ES-I3 (cell line): ENCODE measurements at regions not wholly inside any gene's neighbourhood (a gene's known extent, or its start where the extent isn't known, plus 50 kb on each side); places are given as distances from the start of the nearest gene placed in this dataset.
"Not testable (repeated sequence)": the region's sequence is repeated elsewhere in the genome, so short reads cannot be mapped to it uniquely, and the experiment has no call there.

ENCODE experiments used
- H3K36me3 ChIP-seq: 2 replicates; pipeline ENCODE4 v1.6.1; 2013; ENCODE audit warnings: mild to moderate bottlenecking, low read length, control low read depth, moderate library complexity; ENCODE audit not compliant: insufficient read depth
- H3K4me1 ChIP-seq: 2 replicates; pipeline ENCODE4 v1.6.1; 2013; ENCODE audit warnings: mild to moderate bottlenecking, control low read depth, low read length; ENCODE audit not compliant: insufficient read depth
- H3K9ac ChIP-seq: 2 replicates; pipeline ENCODE4 v1.6.1; 2013; ENCODE audit warnings: low read depth, mild to moderate bottlenecking, low read length, moderate library complexity
- H3K9me3 ChIP-seq: 2 replicates; pipeline ENCODE4 v1.6.1; 2013; ENCODE audit warnings: mild to moderate bottlenecking, low read length, moderate library complexity; ENCODE audit not compliant: control insufficient read depth, insufficient read depth

DNA sequence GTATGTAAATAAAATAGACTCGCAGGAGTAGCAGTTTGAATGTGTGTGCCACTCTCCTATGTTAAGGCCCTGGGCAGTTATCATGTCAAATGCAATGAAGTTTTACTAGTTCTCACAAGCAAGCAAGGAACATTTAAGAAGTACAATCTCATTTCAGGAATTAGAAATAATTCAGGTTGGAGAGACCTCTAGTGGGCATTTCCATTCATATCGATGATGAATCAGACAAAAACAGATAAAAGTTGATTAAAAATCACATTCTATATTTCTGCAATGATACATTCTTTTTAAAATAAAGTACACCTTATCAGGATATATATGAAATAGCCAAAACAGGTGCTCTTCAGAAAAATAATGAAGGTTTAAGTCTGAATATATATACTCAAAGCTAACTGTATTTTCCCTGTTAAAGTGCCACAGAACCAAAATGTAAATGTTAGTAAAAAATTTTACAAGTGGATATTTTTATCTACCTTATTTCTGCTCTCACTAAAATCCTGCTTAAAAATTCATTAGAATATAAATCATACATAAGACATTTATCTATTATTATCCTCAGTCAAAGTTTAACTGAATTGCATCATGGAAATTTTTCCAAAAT, 492.4 kb upstream of the FRG2C start:
- Histone ChIP-seq H3K4me1 (no peaks in the 10 kb centered on the region), H3K9ac (no peak overlapping the region), H3K9me3 (no peaks in the 10 kb centered on the region), H3K36me3 (no peaks in the 10 kb centered on the region)

DNA sequence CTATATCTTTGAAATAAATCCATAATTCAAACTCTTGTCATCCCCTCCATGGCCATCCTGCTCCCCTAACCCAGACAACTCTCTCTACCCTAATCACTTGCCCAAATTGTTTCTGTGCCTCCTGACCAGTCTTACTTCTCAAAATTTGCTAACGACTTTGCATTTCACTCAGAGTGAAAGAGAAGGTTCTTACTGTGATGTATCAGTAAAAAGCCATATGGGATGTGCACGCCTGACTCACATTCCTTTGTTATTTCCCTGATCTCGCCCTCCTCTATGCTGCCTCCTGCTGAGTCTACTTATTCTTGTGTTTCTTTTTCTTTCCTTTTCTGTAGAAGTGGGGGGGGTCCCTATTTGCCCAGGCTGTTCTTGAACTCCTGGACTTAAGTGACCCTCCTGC, 487.2 kb upstream of the FRG2C start:
- Histone ChIP-seq H3K9ac (no peak overlapping the region), H3K9me3 (no peaks in the 10 kb centered on the region), H3K36me3 (no peaks in the 10 kb centered on the region), H3K4me1 (no peaks in the 10 kb centered on the region)

DNA sequence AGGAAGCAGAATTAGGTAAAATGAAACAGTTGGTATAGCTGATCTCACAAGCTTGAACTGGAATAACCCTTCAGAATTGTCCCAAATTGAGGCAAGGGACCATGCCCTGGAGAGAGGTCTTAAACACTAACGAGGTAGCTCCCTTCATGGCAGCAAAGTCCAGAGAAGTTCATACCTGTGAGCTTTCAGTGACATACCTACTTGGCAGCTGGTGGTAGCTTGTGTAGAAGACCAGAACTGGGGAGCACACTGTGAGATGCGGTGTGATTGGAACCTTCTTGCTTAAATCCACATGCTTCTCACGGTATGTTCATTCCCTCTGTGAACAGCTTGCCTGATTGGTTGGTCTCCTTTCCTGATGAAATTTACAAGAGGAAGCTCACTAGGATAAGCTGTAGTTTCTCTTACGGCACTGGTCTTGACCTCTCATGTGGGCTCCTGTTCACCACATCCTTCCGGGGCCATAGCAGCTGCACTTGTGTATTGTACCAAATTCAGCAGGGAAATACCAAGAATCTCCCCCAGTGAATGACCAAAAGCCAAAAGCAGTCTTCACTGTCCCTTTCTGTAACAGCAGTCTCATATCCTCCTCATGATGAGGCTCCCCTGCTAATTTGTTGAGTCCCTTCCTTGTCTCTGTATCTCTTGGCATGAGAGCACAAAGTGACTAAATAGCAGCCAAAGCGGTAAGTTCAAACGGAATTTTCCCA, 483.7 kb upstream of the FRG2C start:
- H3K9ac ChIP-seq, result no peak overlapping the region
- no peaks in the 10 kb centered on the region for H3K4me1 ChIP-seq
- no peaks in the 10 kb centered on the region for H3K9me3 ChIP-seq
- H3K36me3 ChIP-seq, result no peaks in the 10 kb centered on the region

DNA sequence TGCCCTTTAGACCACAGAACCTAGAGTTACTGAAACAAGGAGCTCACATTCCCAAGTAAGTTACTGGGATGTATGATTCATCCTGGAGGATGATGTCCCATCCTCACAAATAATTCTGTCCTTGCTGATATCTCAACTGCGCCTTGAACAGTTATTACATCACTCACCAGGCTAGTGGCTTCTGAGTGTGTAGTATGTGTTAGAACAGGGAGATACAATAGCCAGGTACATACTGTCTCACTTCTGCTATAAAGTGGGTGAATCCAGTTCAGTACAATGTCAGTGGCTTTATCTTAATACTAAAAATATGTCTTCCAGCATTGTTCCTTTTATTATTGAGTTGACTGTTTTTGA, 483.2 kb upstream of the FRG2C start:
- H3K4me1 ChIP-seq, result no peaks in the 10 kb centered on the region
- no peaks in the 10 kb centered on the region for H3K9me3 ChIP-seq
- no peak overlapping the region for H3K9ac ChIP-seq
- H3K36me3 ChIP-seq, result no peaks in the 10 kb centered on the region

DNA sequence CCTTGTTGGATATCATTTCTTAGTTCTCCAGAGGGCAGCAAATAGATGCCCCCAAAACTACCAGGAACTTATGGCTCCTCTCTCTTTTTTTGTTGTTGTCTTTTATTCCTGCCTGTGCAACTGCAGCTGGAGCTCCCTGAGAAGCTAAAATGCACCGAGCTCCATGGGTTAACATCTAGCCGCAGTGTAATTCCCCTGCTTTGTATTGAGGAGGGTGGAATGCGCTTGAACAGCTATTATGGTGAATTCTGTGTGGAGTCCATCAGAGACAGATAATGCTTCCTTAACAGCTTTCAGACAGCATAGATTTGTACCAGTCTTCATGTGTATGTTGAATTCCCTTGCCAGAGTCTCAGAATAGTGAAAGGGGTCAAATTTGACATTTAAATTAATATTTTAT, 475.2 kb upstream of the FRG2C start:
- Histone ChIP-seq H3K9me3 (no peaks in the 10 kb centered on the region), H3K36me3 (no peaks in the 10 kb centered on the region), H3K4me1 (no peaks in the 10 kb centered on the region), H3K9ac (no peak overlapping the region)

DNA sequence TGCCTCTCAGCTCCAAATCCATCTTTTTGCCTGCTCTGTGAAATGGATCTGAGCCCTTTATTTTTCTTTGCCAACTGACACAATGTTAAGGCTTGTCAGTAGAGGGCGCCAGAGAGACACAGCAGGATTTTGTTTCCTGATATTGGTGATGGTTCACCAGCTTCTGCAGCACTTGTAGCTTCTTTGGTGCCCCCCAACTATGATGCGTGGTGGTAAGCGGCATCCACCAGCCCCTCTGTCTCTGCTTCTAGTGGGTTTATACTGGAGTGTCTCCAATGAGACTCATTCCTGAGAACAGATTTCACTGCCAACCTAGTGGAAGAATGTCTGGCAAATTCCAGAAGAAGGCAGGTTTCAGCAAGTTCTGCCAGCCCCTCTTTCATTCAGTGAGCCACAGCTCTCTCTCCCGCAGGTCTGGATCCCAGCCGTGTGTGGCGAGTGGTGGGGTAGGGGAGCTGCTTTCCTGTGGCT, 471.9 kb upstream of the FRG2C start:
- no peaks in the 10 kb centered on the region for H3K36me3 ChIP-seq

DNA sequence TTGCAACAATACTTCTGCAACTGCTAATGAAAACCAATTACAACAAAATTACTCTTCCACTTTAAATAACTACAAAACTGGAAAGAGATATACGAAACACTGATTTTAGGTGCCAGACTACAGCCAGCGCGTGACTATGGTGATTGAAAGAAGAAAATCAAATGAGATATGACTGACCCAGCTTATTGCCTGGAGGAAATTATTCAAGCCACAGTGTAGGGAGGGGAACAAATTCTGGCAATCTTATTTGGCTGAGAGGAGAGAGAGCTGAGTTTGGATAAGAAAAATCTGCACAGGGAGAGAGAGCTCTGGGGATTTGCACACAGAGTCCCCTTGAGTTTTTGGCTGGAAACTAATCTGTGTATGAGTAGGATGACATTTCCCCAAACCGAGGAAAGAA, 470.3 kb upstream of the FRG2C start:
- no peaks in the 10 kb centered on the region for H3K36me3 ChIP-seq
- no peaks in the 10 kb centered on the region for H3K4me1 ChIP-seq
- H3K9me3 ChIP-seq, result no peaks in the 10 kb centered on the region
- H3K9ac ChIP-seq, result no peak overlapping the region

More for the DNA sequence above, 471.9 kb upstream of the FRG2C start:
- no peak overlapping the region for H3K9ac ChIP-seq
- H3K4me1 ChIP-seq, result no peaks in the 10 kb centered on the region
- H3K9me3 ChIP-seq, result no peaks in the 10 kb centered on the region

DNA sequence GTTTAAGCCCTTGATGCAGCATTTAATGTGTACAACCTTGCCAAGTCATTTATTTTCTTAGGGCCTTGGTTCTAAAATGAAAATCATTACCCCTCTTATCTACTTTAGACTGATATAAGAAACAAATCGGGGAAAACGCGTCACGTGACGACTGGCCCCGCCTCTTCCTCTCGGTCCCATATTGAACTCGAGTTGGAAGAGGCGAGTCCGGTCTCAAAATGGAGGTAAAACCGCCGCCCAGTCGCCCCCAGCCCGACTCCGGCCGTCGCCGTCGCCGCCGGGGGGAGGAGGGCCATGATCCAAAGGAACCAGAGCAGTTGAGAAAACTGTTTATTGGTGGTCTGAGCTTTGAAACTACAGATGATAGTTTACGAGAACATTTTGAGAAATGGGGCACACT, 449.8 kb upstream of the FRG2C start:
- not testable (repeated sequence) for H3K4me1 ChIP-seq, H3K9me3 ChIP-seq, H3K9ac ChIP-seq, H3K36me3 ChIP-seq

DNA sequence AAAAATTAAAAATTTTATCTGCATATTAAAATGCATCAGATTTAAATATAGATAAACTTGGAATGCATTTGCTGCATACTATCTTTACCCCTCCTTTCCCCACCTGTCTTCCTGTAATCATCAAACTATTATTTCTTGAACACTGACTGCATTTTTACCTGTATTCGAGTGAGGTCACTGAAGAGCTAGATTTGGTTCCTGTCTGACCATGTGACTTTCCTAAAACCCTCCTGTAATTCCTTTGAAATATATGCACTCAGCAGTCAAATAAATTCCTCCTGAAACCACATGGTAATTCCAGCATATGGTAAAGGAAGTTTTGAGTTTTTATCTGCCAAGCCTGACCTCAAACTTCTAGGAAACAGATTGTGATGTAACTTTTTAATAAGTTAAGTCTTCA, 445.6 kb upstream of the FRG2C start:
- no peaks in the 10 kb centered on the region for H3K4me1 ChIP-seq
- no peaks in the 10 kb centered on the region for H3K9me3 ChIP-seq
- H3K36me3 ChIP-seq, result no peaks in the 10 kb centered on the region
- H3K9ac ChIP-seq, result no peak overlapping the region

DNA sequence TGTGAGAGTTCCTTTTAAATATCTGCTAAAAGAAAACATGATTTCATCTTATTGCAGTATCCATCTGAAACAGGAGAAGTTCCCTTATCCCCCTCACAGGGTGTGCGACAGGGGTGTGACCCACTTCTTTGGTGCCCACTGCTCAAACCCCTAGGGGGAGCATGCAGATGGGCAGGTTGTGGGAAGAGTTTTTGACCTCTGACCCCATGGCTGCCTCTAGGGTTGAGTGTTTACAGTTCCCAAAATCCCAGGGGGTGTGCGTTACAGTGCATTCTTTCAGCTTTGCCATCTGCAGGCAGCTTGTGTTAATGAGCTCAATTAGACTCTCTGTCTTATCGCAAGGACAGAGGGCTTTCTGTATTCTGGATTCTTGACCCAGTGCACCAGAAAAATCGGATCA, 443.2 kb upstream of the FRG2C start:
- H3K36me3 ChIP-seq, result no peaks in the 10 kb centered on the region
- 0 out of 2 replicates have a peak, but pooled peaks cover 5% of the 10 kb centered on the region for H3K4me1 ChIP-seq
- no peaks in the 10 kb centered on the region for H3K9me3 ChIP-seq
- H3K9ac ChIP-seq, result no peak overlapping the region

DNA sequence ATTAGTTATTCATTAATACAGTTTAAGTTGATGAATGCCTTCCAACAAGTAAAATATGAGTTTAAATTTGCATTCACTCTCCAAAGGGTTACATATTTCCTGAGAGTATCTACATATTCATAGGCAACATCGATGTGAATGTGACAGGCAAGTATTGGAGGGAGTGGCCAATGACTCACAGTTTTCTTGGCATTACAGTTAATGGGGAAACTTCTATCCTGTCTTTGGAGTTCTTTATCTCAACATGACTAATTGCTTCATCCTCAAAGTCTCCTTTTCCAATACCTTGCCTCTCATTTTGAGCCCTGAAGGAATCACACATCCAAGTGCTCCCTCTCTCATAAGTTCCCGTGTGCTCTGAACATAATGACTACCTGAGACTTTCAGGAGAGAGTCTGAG, 439.7 kb upstream of the FRG2C start:
- H3K36me3 ChIP-seq, result no peaks in the 10 kb centered on the region
- H3K9ac ChIP-seq, result no peak overlapping the region
- H3K9me3 ChIP-seq, result no peaks in the 10 kb centered on the region
- 0 out of 2 replicates have a peak, but pooled peaks cover 5% of the 10 kb centered on the region for H3K4me1 ChIP-seq

DNA sequence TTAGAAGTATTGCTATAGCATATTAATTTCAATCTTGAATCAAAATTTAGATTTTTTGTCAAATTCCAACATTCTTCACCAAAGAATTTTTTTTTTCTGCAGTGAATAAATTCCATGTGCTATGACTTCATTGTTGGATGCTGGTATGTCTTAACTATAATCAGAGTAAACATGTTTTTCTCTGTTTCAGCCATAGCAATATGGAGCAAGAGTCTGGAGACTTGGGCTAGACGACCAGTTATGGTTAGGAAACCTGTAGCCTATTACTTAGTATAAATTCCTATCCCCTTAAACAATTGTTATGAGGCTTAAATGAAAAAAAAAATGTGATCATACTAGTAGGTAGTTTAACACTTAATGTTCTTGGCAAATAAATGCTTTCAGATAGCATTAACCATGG, 431.9 kb upstream of the FRG2C start:
- H3K4me1 ChIP-seq, result peaks cover 12% of the 10 kb centered on the region; the same call in 1 of the 2 replicates
- no peaks in the 10 kb centered on the region for H3K36me3 ChIP-seq
- H3K9me3 ChIP-seq, result no peaks in the 10 kb centered on the region
- no peak overlapping the region for H3K9ac ChIP-seq

DNA sequence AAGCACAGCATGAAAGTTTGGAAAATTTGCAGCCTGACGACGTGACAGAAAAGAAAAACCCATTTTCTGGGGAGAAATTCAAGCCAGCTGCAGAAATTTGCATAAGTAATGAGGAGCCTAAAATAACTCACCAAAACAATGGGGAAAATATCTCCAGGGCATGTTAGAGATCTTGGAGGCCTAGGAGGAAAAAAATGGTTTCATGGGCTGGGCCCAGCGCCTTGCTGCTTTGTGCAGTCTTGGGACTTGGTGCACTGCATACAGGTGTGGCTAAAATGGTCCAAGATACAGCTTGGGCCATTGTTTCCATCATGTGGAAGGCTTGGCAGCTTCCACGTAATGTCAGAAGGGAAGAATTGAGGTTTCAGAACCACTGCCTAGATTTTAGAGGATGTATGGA, 428.5 kb upstream of the FRG2C start:
- H3K4me1 ChIP-seq, result peaks cover 15% of the 10 kb centered on the region; the same call in 1 of the 2 replicates
- H3K9ac ChIP-seq, result no peak overlapping the region
- H3K36me3 ChIP-seq, result no peaks in the 10 kb centered on the region
- no peaks in the 10 kb centered on the region for H3K9me3 ChIP-seq

DNA sequence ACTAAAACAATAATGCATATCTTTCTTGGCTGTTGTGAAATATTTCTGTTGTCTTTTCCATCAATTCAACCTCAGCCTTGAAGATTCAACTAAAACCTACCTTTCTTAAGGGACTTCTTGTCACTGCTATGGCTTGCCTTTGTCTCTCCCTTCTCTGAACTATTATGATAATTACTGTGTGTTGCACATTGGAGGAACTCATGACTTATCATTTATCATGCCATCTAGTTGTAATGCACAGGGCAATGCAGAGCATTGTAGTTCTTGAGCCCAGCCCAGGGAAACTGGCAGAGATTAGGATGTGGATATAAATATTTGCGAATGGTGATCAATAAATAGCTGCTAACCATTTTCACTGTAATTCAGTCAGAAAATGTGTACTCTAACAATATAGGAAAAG, 427.1 kb upstream of the FRG2C start:
- no peak overlapping the region for H3K9ac ChIP-seq
- H3K4me1 ChIP-seq, result peaks cover 15% of the 10 kb centered on the region; the same call in 1 of the 2 replicates
- H3K36me3 ChIP-seq, result no peaks in the 10 kb centered on the region
- H3K9me3 ChIP-seq, result no peaks in the 10 kb centered on the region

DNA sequence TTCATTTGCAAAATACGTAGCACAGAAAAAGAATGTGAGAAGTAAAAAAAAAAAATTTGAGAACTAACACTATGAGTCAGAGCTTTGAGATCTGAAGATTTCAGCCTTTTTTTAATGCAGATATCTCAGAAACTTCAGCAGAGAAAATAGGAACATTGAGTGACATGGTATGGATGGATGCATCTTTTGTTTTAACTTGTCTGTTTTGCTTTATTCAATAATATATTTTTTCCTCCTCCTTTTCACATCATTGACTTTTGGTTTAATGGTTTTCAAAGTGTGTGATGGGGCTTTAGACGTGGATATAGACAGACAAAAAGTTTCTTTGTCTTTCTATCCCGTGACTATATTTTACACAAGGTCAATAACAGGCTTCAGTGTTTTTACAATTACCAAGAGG, 426.7 kb upstream of the FRG2C start:
- no peak overlapping the region for H3K9ac ChIP-seq
- H3K36me3 ChIP-seq, result no peaks in the 10 kb centered on the region
- H3K9me3 ChIP-seq, result no peaks in the 10 kb centered on the region
- peaks cover 15% of the 10 kb centered on the region; the same call in 1 of the 2 replicates for H3K4me1 ChIP-seq
